ENCODE measurements at regions not wholly inside any gene's neighbourhood (a gene's known extent, or its start where the extent isn't known, plus 50 kb on each side); places are given as distances from the start of the nearest gene placed in this dataset.

- no peaks in the 10 kb centered on the region for H3K36me3 ChIP-seq (replicated peaks in 1 of 2; ENCODE audit: control insufficient read depth in 1 of 2, insufficient read depth in 2 of 2, low read length in 1 of 2)
- no peaks in the 10 kb centered on the region for H3K9me2 ChIP-seq
- H3K4me3 ChIP-seq (ENCODE audit: low read depth in 2 of 2, low read length in 1 of 2) = no peak overlapping the region
- no peak overlapping the region for H3K9ac ChIP-seq
- no peaks in the 10 kb centered on the region for H3K9me3 ChIP-seq
- no peaks in the 10 kb centered on the region for H4K20me1 ChIP-seq (ENCODE audit: insufficient read depth)
- no peaks in the 10 kb centered on the region for H3K27me3 ChIP-seq (ENCODE audit: insufficient read depth)
- 18% methylated on average over 2 of the region's 2 CpGs for WGBS (ENCODE audit: low lambda C conversion rate)
- H2AFZ ChIP-seq (ENCODE audit: low read depth) = no peak overlapping the region
- H3K27ac ChIP-seq (ENCODE audit: low read depth in 2 of 2, low read length in 1 of 2) = no peak overlapping the region
- no peaks in the 10 kb centered on the region for H3K79me2 ChIP-seq (ENCODE audit: insufficient read depth)
- H3F3A ChIP-seq (replicated peaks; ENCODE audit: insufficient read depth) = no peaks in the 10 kb centered on the region
- H3K4me2 ChIP-seq = no peak overlapping the region
- ChIA-PET POLR2A (no interaction called here), CTCF (no interaction called here)
- DNase-seq = no peak
- no peaks in the 10 kb centered on the region for H3K4me1 ChIP-seq (ENCODE audit: control insufficient read depth in 1 of 2, insufficient read depth in 2 of 2, low read depth in 1 of 2, low read length in 1 of 2)
- no peak for TF ChIP-seq SMC3 (IDR thresholded peaks at IDR 0.05; ENCODE audit: low read depth, low read length)
- no peak for TF ChIP-seq RAD21 (IDR thresholded peaks at IDR 0.05; ENCODE audit: low read length)
- TF ChIP-seq GABPA (IDR thresholded peaks at IDR 0.05; ENCODE audit: low read depth) = no peak
- TF ChIP-seq, protein P1, sequence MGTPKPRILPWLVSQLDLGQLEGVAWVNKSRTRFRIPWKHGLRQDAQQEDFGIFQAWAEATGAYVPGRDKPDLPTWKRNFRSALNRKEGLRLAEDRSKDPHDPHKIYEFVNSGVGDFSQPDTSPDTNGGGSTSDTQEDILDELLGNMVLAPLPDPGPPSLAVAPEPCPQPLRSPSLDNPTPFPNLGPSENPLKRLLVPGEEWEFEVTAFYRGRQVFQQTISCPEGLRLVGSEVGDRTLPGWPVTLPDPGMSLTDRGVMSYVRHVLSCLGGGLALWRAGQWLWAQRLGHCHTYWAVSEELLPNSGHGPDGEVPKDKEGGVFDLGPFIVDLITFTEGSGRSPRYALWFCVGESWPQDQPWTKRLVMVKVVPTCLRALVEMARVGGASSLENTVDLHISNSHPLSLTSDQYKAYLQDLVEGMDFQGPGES (IDR thresholded peaks at IDR 0.05; ENCODE audit: low read depth, low read length) = no peak
These were observed 194.9 kb downstream of the LRATD1 start for GRCh38 chr2:14827226-14828023.

DNA sequence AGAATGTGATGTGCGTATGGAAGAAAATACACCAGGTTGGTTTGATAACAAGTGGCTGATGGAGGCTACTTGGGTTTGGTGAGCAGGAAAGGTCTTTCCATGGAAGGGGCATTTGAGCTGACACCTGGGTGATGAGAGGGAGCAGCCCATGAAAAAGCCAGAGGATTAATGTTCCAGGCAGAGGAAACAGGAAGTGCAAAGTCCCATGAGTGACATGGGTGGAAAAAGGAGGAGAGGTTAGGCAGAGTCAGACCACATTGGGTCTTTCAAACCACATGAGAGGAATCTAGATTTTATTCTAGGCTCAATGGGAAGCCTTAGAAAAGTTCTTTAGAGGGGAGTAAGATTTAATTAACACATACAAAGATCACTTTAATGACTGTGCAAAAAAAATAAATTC, 195.7 kb downstream of the LRATD1 start:
- no peak overlapping the region for H3K4me2 ChIP-seq
- no peak for DNase-seq
- H3K27ac ChIP-seq (ENCODE audit: low read depth in 2 of 2, low read length in 1 of 2) = no peak overlapping the region
- no peaks in the 10 kb centered on the region for H3K79me2 ChIP-seq (ENCODE audit: insufficient read depth)
- H4K20me1 ChIP-seq (ENCODE audit: insufficient read depth) = no peaks in the 10 kb centered on the region
- H2AFZ ChIP-seq (ENCODE audit: low read depth) = no peak overlapping the region
- no peaks in the 10 kb centered on the region for H3F3A ChIP-seq (replicated peaks; ENCODE audit: insufficient read depth)
- no peaks in the 10 kb centered on the region for H3K27me3 ChIP-seq (ENCODE audit: insufficient read depth)
- H3K4me1 ChIP-seq (ENCODE audit: control insufficient read depth in 1 of 2, insufficient read depth in 2 of 2, low read depth in 1 of 2, low read length in 1 of 2) = no peaks in the 10 kb centered on the region
- no peaks in the 10 kb centered on the region for H3K9me2 ChIP-seq
- POLR2A ChIA-PET = no interaction called here
- no peak overlapping the region for H3K9ac ChIP-seq
- WGBS (ENCODE audit: low lambda C conversion rate) = 3% methylated on average over 1 of the region's 1 CpG
- CTCF ChIA-PET = no interaction called here
- H3K36me3 ChIP-seq (replicated peaks in 1 of 2; ENCODE audit: control insufficient read depth in 1 of 2, insufficient read depth in 2 of 2, low read length in 1 of 2) = no peaks in the 10 kb centered on the region
- H3K4me3 ChIP-seq (ENCODE audit: low read depth in 2 of 2, low read length in 1 of 2) = no peak overlapping the region
- TF ChIP-seq, protein P2, sequence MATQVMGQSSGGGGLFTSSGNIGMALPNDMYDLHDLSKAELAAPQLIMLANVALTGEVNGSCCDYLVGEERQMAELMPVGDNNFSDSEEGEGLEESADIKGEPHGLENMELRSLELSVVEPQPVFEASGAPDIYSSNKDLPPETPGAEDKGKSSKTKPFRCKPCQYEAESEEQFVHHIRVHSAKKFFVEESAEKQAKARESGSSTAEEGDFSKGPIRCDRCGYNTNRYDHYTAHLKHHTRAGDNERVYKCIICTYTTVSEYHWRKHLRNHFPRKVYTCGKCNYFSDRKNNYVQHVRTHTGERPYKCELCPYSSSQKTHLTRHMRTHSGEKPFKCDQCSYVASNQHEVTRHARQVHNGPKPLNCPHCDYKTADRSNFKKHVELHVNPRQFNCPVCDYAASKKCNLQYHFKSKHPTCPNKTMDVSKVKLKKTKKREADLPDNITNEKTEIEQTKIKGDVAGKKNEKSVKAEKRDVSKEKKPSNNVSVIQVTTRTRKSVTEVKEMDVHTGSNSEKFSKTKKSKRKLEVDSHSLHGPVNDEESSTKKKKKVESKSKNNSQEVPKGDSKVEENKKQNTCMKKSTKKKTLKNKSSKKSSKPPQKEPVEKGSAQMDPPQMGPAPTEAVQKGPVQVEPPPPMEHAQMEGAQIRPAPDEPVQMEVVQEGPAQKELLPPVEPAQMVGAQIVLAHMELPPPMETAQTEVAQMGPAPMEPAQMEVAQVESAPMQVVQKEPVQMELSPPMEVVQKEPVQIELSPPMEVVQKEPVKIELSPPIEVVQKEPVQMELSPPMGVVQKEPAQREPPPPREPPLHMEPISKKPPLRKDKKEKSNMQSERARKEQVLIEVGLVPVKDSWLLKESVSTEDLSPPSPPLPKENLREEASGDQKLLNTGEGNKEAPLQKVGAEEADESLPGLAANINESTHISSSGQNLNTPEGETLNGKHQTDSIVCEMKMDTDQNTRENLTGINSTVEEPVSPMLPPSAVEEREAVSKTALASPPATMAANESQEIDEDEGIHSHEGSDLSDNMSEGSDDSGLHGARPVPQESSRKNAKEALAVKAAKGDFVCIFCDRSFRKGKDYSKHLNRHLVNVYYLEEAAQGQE (IDR thresholded peaks at IDR 0.05; ENCODE audit: low read depth, low read length) = no peak
- H3K9me3 ChIP-seq = no peaks in the 10 kb centered on the region

Data from SK-N-SH (cell line).